ENCODE measurements at regions not wholly inside any gene's neighbourhood (a gene's known extent, or its start where the extent isn't known, plus 50 kb on each side); places are given as distances from the start of the nearest gene placed in this dataset.

- Histone ChIP-seq H3K9me3 (ENCODE audit: low read length) (no peaks in the 10 kb centered on the region), H3K9me2 (replicated peaks; ENCODE audit: low read length) (no peaks in the 10 kb centered on the region), H3K36me3 (ENCODE audit: low read depth, low read length) (no peaks in the 10 kb centered on the region), H3K4me2 (ENCODE audit: low read length) (peak overlapping the region; percentile 28), H3K27ac (ENCODE audit: low read length) (peak overlapping the region; percentile 50), H3K27me3 (ENCODE audit: low read length) (no peaks in the 10 kb centered on the region), H3K9ac (ENCODE audit: low read length) (no peak overlapping the region), H3K4me3 (ENCODE audit: low read length) (no peak overlapping the region), H4K20me1 (ENCODE audit: low read length) (no peaks in the 10 kb centered on the region), H3F3A (ENCODE audit: low read length, unreplicated experiment) (no peaks in the 10 kb centered on the region), H3K79me2 (ENCODE audit: low read length) (no peaks in the 10 kb centered on the region), H3K4me1 (ENCODE audit: insufficient read depth, low read length) (peaks cover 18% of the 10 kb centered on the region), H2AFZ (ENCODE audit: low read length) (no peak overlapping the region)
- peak; percentile 89 for ATAC-seq
- ChIA-PET CTCF (no interaction called here), POLR2A (ENCODE audit: unreplicated experiment) (no interaction called here)
- TF ChIP-seq EZH2phosphoT487 (IDR thresholded peaks at IDR 0.05; ENCODE audit: borderline replicate concordance, low read length) (no peak), EZH2 (IDR thresholded peaks at IDR 0.05; ENCODE audit: low read length, unreplicated experiment) (no peak)
- TF ChIP-seq, protein P1, sequence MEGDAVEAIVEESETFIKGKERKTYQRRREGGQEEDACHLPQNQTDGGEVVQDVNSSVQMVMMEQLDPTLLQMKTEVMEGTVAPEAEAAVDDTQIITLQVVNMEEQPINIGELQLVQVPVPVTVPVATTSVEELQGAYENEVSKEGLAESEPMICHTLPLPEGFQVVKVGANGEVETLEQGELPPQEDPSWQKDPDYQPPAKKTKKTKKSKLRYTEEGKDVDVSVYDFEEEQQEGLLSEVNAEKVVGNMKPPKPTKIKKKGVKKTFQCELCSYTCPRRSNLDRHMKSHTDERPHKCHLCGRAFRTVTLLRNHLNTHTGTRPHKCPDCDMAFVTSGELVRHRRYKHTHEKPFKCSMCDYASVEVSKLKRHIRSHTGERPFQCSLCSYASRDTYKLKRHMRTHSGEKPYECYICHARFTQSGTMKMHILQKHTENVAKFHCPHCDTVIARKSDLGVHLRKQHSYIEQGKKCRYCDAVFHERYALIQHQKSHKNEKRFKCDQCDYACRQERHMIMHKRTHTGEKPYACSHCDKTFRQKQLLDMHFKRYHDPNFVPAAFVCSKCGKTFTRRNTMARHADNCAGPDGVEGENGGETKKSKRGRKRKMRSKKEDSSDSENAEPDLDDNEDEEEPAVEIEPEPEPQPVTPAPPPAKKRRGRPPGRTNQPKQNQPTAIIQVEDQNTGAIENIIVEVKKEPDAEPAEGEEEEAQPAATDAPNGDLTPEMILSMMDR (conservative IDR thresholded peaks at IDR 0.05; ENCODE audit: low read depth, low read length) = no peak
- DNase-seq = peak; percentile 81
- intact Hi-C loops (cut with micrococcal nuclease) = no loop called here
- no TSS peak for BruUV-seq (replicated peaks)
Observed at GRCh38 chr1:55369474-55369873, 154.3 kb upstream of the USP24 start.

DNA sequence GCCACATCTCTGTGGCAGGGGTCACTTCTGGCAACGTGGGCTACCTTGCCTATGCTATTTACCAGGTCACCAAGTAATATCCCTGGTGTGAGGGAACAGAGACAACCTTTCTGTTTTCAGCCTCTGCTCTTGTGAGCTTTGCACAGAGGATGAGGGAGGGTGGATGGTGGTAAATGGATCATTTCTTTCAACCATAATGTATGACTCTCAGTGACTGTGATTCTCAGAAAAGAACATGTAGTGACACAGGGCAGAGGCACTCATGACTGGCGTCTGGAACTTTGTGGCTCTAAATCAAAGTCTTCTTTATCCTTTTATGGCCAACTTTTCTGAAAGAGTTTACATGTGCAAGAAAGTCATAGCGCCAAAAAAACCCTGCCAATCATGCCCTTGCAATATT lies 153.5 kb upstream of the USP24 start:
- H2AFZ ChIP-seq (ENCODE audit: low read length) = no peak overlapping the region

GRCh38 chr1:55367273-55367672 lies 152.1 kb upstream of the USP24 start:
- no peaks in the 10 kb centered on the region for H3K27me3 ChIP-seq (ENCODE audit: low read length)
- ATAC-seq = no peak
- no peak overlapping the region for H3K4me2 ChIP-seq (ENCODE audit: low read length)
- no peak overlapping the region for H3K27ac ChIP-seq (ENCODE audit: low read length)
- no peak overlapping the region for H3K9ac ChIP-seq (ENCODE audit: low read length)
- H4K20me1 ChIP-seq (ENCODE audit: low read length) = no peaks in the 10 kb centered on the region
- no peaks in the 10 kb centered on the region for H3F3A ChIP-seq (ENCODE audit: low read length, unreplicated experiment)
- no peaks in the 10 kb centered on the region for H3K9me2 ChIP-seq (replicated peaks; ENCODE audit: low read length)
- DNase-seq = no peak
- H3K9me3 ChIP-seq (ENCODE audit: low read length) = no peaks in the 10 kb centered on the region
- no peaks in the 10 kb centered on the region for H3K79me2 ChIP-seq (ENCODE audit: low read length)
- H2AFZ ChIP-seq (ENCODE audit: low read length) = no peak overlapping the region
- no peak overlapping the region for H3K4me3 ChIP-seq (ENCODE audit: low read length)
- ChIA-PET POLR2A (ENCODE audit: unreplicated experiment) (no interaction called here), CTCF (no interaction called here)
- peaks cover 16% of the 10 kb centered on the region; the same call in 1 of the 2 replicates for H3K4me1 ChIP-seq (ENCODE audit: insufficient read depth, low read length)
- no TSS peak for BruUV-seq (replicated peaks)
- H3K36me3 ChIP-seq (ENCODE audit: low read depth, low read length) = no peaks in the 10 kb centered on the region
- no peak for TF ChIP-seq EZH2 (IDR thresholded peaks at IDR 0.05; ENCODE audit: low read length, unreplicated experiment)
- TF ChIP-seq, protein P1 (conservative IDR thresholded peaks at IDR 0.05; ENCODE audit: low read depth, low read length) = no peak
- no peak for TF ChIP-seq EZH2phosphoT487 (IDR thresholded peaks at IDR 0.05; ENCODE audit: borderline replicate concordance, low read length)
- intact Hi-C loops (cut with micrococcal nuclease) = no loop called here

More for the DNA sequence above, 153.5 kb upstream of the USP24 start:
- H3K9me3 ChIP-seq (ENCODE audit: low read length) = no peaks in the 10 kb centered on the region
- no peak overlapping the region for H3K4me2 ChIP-seq (ENCODE audit: low read length)
- H3K4me3 ChIP-seq (ENCODE audit: low read length) = no peak overlapping the region
- H3K36me3 ChIP-seq (ENCODE audit: low read depth, low read length) = no peaks in the 10 kb centered on the region
- ATAC-seq = no peak
- TF ChIP-seq EZH2phosphoT487 (IDR thresholded peaks at IDR 0.05; ENCODE audit: borderline replicate concordance, low read length) (no peak), EZH2 (IDR thresholded peaks at IDR 0.05; ENCODE audit: low read length, unreplicated experiment) (no peak)
- TF ChIP-seq, protein P1 (conservative IDR thresholded peaks at IDR 0.05; ENCODE audit: low read depth, low read length) = no peak
- intact Hi-C loops (cut with micrococcal nuclease) = no loop called here
- H3K27me3 ChIP-seq (ENCODE audit: low read length) = no peaks in the 10 kb centered on the region
- no peak overlapping the region for H3K27ac ChIP-seq (ENCODE audit: low read length)
- DNase-seq = no peak
- H3K79me2 ChIP-seq (ENCODE audit: low read length) = no peaks in the 10 kb centered on the region
- no peaks in the 10 kb centered on the region for H3F3A ChIP-seq (ENCODE audit: low read length, unreplicated experiment)
- H4K20me1 ChIP-seq (ENCODE audit: low read length) = no peaks in the 10 kb centered on the region
- H3K9ac ChIP-seq (ENCODE audit: low read length) = no peak overlapping the region
- BruUV-seq (replicated peaks) = no TSS peak
- peaks cover 16% of the 10 kb centered on the region; the same call in 1 of the 2 replicates for H3K4me1 ChIP-seq (ENCODE audit: insufficient read depth, low read length)
- ChIA-PET POLR2A (ENCODE audit: unreplicated experiment) (no interaction called here), CTCF (no interaction called here)
- no peaks in the 10 kb centered on the region for H3K9me2 ChIP-seq (replicated peaks; ENCODE audit: low read length)
